ENCODE measurements at regions not wholly inside any gene's neighbourhood (a gene's known extent, or its start where the extent isn't known, plus 50 kb on each side); places are given as distances from the start of the nearest gene placed in this dataset.

GRCh38 chr2:57876313-57876712 lies 170.3 kb upstream of the VRK2 start:
- TF ChIP-seq TSHZ2 (CRISPR knock-in tag; IDR thresholded peaks at IDR 0.05) (no peak), ARNTL (CRISPR knock-in tag; IDR thresholded peaks at IDR 0.05; ENCODE audit: borderline replicate concordance, low read depth) (no peak), OSR1 (CRISPR knock-in tag; IDR thresholded peaks at IDR 0.05) (no peak), ZFP3 (CRISPR knock-in tag; IDR thresholded peaks at IDR 0.05) (no peak), TOX (CRISPR knock-in tag; IDR thresholded peaks at IDR 0.05; ENCODE audit: borderline replicate concordance) (no peak), CSDC2 (CRISPR knock-in tag; IDR thresholded peaks at IDR 0.05) (no peak), ZNF8 (CRISPR knock-in tag; IDR thresholded peaks at IDR 0.05) (no peak)
- TF ChIP-seq, protein P1, sequence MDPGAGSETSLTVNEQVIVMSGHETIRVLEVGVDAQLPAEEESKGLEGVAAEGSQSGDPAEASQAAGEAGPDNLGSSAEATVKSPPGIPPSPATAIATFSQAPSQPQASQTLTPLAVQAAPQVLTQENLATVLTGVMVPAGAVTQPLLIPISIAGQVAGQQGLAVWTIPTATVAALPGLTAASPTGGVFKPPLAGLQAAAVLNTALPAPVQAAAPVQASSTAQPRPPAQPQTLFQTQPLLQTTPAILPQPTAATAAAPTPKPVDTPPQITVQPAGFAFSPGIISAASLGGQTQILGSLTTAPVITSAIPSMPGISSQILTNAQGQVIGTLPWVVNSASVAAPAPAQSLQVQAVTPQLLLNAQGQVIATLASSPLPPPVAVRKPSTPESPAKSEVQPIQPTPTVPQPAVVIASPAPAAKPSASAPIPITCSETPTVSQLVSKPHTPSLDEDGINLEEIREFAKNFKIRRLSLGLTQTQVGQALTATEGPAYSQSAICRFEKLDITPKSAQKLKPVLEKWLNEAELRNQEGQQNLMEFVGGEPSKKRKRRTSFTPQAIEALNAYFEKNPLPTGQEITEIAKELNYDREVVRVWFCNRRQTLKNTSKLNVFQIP (CRISPR knock-in tag; IDR thresholded peaks at IDR 0.05; ENCODE audit: borderline replicate concordance, low read depth), result no peak
- TF ChIP-seq, protein P2, sequence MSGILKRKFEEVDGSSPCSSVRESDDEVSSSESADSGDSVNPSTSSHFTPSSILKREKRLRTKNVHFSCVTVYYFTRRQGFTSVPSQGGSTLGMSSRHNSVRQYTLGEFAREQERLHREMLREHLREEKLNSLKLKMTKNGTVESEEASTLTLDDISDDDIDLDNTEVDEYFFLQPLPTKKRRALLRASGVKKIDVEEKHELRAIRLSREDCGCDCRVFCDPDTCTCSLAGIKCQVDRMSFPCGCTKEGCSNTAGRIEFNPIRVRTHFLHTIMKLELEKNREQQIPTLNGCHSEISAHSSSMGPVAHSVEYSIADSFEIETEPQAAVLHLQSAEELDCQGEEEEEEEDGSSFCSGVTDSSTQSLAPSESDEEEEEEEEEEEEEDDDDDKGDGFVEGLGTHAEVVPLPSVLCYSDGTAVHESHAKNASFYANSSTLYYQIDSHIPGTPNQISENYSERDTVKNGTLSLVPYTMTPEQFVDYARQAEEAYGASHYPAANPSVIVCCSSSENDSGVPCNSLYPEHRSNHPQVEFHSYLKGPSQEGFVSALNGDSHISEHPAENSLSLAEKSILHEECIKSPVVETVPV (CRISPR knock-in tag; IDR thresholded peaks at IDR 0.05), result no peak
- no peak for ATAC-seq

DNA sequence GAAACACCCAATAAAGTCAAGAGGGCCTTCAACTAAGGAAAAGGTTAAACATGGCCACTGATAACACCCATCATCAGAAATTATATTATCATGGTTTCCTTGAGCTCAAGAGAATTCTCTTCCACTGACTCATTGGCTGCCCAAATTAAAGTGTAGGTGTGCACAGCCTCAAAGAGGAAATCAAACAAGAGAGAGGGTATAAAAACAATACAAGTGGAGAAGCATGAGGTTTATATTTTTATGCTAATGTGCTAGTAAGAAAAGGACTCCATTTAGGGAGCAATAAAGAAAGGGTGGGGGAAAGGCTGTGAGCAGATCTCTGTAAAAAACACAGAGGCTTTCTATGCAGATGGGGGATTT lies 168.8 kb upstream of the VRK2 start:
- no peak for TF ChIP-seq BACH2 (CRISPR knock-in tag; IDR thresholded peaks at IDR 0.05; ENCODE audit: borderline replicate concordance)
- no peak for TF ChIP-seq ZFP3 (CRISPR knock-in tag; IDR thresholded peaks at IDR 0.05)
- TF ChIP-seq, protein P1 (CRISPR knock-in tag; IDR thresholded peaks at IDR 0.05; ENCODE audit: borderline replicate concordance, low read depth), result no peak
- TF ChIP-seq RARB (CRISPR knock-in tag; IDR thresholded peaks at IDR 0.05), result no peak
- no peak for TF ChIP-seq SNAI2 (CRISPR knock-in tag; IDR thresholded peaks at IDR 0.05)
- TF ChIP-seq TOX (CRISPR knock-in tag; IDR thresholded peaks at IDR 0.05; ENCODE audit: borderline replicate concordance), result no peak
- TF ChIP-seq GLIS3 (CRISPR knock-in tag; IDR thresholded peaks at IDR 0.05), result no peak
- TF ChIP-seq TCF4 (CRISPR knock-in tag; IDR thresholded peaks at IDR 0.05; ENCODE audit: borderline replicate concordance), result no peak
- TF ChIP-seq ZC3H10 (CRISPR knock-in tag; IDR thresholded peaks at IDR 0.05), result no peak
- ATAC-seq, result no peak

DNA sequence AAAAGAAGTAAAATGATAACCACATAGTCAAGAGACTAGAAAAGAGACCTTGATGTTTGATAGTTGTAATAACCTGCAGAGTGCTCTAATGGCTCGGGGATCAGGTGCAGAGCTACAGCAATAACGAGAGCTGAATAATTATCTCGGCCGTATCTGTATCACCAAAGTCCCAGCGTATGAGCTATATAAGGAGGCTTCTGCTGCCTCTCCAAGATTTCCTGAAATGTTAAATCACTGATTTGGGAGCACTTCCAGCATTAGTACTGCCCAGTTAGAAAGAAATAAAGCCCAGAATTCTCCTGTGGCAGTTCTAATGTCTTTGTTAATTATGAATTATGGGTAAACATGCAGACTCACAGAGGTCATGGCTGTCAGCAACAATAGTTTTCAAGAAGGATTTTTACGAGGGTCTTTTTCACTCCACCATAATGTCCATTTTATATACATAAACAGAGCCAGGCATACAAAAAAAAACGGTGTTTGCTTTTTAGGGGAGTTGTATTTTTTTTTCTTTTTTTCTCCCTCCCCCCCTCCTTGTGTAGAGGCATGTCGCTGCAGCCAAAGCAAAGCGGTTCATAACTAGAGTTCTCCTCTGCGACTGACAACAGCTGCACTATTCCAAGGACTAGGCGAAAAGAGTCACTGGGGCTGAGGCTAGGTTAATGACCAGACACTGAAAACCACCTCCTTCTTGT lies 168.3 kb upstream of the VRK2 start:
- no peak for TF ChIP-seq ZC3H10 (CRISPR knock-in tag; IDR thresholded peaks at IDR 0.05)
- TF ChIP-seq TSHZ2 (CRISPR knock-in tag; IDR thresholded peaks at IDR 0.05), result no peak
- no peak for TF ChIP-seq ISL1 (CRISPR knock-in tag; IDR thresholded peaks at IDR 0.05)
- TF ChIP-seq ZNF8 (CRISPR knock-in tag; IDR thresholded peaks at IDR 0.05), result no peak
- no peak for TF ChIP-seq CSDC2 (CRISPR knock-in tag; IDR thresholded peaks at IDR 0.05)
- no peak for TF ChIP-seq ZNF565 (CRISPR knock-in tag; conservative IDR thresholded peaks at IDR 0.05; ENCODE audit: low read depth)
- ATAC-seq, result no peak

Data from SK-N-SH treated with all-trans-retinoic acid at 6 μM for 48 hours (cell line).